ENCODE measurements at regions not wholly inside any gene's neighbourhood (a gene's known extent, or its start where the extent isn't known, plus 50 kb on each side); places are given as distances from the start of the nearest gene placed in this dataset.

DNA sequence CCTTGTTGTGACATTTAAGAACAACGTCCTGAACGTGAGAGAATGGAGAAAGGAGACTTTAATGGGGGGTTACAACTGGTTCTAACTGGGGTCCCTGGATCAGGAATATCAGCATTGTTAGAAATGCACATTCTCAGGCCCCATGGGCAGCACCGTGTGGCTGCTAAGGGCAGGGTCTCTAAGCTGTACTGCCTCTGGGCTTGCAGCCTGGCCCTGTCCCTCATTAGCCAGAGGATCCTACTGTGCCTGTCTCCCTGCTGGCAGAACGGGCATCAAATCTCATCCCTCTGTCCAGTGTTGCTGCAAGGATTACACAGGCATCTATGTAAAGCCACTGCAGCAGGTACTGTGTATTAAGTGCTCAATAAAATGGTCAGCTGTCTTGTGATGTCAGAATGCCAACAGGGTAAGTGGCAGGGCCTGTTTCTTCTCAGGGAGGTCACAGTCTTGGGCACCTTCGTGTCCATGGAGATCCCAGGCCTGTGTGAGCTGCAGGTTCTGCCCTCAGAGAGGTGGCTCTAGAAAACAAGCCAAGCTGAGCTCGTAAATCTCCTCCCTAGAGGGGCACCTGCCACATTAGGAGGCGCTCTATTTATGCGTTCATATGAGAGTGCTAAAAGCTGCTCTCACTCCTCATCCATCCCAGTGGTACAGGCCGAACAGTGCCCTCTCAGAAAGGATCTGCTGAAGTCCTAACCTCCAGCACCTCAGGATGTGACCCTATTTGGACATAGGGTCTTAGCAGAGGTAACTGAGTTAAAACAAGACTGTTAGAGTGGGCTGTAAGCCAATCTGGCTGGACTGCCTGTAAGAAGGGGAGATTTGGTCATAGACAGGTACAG is 210.5 kb downstream of the GADD45G start:
- DNase-seq = no peak

DNA sequence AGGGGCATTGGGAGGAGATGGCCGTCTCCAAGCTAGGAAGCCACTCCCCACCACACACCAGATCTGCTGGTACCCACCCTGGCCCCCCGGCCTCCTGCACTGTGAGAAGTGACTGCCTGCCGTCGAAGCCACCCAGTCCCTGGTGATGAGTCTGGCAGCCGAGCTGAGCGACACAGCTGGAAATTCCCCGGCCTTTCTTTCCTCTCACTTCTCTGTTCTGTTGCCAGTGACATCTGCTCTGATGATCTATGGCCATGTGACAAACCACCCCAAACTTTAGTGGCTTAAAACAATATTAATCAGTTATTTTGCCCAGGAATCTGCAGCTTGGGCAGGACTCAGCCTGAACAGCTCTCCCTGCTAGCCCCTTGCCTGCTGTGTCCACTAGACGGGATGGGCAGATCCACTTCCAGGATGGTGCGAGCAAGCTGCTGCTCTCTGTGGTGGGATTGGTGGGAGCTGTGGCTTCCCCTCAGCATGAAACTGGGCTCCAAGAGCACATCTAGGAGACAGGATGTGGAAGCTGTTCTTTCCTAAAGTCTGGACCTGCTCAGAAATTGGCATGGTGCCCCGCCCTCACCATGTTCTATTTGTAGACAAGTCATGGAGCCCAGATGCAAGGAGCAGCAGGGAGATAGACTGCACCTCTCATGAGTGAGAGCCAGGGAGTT is 211.2 kb downstream of the GADD45G start:
- no peak for DNase-seq

DNA sequence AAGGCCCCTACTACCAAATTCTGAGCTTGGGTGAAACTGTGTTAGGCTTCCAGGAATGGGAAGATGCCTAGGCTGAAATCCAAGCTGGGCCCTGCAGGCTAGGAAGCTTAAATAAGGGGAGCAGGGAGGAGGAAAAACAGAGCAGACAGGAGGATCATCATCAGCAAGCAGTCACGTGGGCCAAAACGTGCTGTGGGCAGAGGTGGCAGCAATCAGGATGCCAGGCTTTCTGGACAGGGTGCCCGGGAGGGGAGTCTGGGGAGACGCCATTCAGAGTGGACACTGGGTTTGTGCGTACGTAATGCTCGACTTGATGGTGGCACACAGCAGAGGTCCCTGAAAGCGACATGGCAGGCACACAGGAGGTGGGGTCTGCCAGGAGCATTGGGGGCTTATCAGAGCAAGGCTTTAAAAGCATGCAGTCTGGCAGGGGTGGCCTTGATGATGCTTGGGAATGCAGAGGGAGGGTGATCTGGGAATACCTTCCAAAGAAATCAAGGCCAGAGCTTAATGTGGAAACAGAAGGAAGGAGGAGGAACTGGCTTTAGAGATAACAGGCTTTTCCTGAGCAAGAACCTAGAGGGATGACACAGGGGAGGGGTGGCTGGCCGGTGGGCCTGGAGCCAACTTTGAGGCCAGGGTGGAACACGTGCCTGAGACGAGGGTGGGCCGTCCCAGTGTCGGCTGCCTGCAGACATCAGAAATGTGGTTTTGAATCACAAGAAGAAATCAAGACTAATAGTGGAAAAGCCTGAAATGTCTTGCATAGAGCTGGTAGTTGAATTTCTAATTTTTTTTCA is 212.5 kb downstream of the GADD45G start:
- DNase-seq = no peak

DNA sequence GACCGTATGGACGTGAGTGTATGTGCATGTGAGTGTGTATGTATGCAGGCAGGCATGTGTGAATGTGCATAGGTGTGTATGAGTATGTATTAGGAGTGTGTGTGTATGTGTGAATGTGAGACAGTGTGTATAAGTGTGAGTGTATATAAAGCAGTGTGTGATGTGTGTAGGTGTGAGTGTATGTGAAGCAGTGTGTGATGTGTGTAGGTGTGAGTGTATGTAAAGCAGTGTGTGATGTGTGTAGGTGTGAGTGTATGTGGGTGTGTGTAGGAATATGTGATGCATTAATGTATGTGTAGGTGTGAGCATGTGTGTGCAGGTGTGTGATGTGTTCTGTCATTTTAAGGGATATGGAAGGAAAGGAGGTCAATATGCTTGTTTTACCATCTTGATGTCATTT is 215.5 kb downstream of the GADD45G start:
- DNase-seq = no peak

DNA sequence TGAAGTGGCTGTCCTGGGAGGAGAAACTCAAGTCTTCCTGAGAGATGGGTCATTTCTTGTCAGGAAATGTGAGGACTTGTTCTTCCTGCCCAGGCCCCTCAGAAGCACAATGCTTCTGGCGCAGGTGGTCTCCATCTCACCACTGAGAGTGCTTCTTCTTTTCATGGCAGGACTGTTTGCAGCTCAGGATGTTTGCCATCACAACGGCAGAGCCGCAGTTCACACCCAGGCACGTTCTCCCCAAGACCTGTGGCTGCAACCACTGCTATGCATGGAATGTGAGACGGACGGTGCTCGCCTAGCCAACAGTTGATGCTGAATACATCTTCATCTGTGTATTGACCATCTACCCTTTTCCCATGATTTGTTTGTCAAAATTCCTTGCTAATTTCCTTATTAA is 216.3 kb downstream of the GADD45G start:
- no peak for DNase-seq

DNA sequence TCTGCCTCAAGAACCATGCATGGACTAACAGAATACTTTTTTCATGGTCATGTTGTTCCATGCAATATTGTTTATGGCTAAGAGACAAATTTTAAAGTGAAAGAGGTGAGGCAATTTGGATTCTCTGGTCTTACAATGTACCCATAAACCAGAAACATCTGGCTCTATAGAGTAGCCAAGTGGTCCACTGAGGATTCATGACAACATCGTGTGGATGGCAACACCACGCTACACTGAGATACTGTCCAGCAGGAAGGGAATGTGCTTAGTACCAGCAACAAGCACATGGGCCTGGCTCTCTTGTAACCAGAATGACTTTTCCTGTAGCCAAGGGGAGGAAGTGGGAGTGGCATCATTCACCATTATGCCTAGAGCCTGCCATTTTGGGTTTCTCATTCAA is 218.2 kb downstream of the GADD45G start:
- DNase-seq = no peak

DNA sequence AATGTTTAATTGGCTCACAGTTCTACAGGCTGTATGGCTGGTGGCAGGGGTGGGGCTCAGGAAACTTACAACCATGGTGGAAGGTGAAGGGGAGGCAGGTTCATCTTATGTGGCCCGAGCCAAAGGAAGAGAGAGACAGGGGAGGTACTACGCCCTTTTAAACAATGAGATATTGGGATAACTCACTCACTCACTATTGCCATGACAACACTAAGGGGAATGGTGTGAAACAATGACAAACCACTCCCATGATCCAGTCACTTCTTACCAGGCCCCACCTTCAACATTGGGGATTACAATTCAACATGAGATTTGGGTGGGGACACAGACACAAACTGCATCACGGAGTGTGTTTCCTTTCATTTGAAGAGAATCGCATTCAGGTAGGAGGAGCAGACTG is 220.9 kb downstream of the GADD45G start:
- DNase-seq = no peak

DNA sequence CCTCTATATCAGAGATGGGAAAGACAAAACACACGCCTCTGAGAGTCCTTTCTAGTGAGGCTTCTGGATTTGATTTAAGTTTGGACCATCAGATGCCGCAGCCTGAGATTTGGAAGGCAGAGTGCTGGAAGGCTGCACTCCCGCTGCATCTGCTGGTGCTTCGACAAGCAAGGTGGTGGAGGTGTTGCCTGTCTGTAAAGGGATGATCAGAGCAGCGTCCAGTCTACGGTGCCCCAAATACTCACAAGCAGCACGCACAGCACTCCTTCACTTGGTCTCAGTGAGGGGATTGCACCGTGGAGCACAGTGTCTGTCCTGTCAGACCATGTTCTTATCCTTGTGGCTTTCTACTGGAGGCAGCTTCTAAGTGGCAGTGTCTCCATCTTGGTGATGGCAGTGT is 221.4 kb downstream of the GADD45G start:
- DNase-seq = no peak

DNA sequence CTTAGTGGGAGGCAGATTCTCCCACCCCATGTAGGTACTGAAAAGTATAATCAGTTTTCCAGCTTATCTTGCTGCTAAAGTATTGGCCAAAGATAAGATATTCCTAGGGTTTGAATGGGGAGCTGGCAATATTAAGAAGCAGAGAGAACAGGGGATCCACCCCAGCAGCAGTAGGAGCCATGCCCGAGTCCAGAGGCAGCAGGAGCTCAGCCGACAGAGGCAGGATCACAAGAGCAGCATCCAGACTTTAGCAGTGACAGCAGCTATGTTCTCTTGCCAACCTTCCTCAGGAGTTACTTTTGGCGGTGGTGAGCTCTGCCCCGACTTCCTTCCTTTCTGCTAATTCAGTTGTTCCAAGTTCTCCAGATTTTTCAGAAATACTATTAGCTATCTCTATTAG is 224.5 kb downstream of the GADD45G start:
- DNase-seq = no peak

DNA sequence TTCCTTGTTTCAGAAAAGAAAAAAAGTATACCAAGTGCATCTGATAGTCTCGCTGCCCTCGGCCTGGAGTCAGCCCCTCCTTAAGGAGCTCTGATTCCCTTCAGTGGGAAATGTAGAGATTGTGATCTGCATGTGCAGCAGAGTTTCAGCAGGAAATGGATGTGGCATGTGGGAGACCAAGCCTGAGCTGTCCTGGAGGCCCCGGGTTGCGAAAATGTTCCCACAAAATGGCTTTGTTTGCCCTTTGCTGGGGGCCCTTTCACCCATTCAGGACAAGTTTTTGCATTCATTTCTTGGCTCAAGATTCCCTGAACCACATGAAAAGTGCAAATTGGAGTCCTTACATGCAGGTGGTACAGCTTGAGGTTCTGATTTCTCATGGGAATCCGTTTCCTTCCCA is 230.9 kb downstream of the GADD45G start:
- DNase-seq = no peak

DNA sequence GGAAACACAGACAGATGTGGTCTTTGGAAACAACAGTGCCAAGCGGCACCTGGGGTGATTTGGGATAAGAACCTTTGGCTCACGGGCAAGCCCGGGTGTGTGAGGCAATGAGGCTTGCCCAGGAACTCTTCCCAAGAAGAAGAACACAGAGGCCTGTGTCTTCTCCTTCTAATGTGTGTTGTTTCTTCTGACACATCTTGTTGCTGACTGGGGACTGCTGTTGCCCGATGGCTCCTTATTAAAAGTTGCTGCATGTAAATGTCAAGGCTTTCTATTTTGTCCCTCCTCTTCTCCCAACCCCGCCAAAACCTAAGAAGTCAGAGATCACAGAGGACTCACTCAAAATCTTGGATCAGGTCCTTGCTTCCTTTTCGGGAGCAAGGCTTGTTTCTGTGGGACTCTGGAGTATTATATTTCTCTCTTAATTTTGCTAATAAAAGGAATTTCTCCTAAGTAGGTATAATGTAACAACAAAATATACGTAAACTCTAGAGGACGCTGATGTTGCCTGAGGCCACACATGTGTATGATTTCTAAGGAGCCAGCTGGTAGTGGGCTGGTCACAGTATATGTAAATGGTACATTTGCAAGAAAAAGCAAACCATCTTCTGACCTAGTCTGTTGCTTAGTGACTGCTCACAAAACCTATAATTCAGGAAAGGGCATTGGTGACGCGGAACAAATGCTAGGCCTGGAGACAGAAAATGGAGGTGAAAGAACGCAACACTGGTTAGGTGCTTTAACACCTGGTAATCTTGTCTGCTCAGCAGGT is 232.5 kb downstream of the GADD45G start:
- DNase-seq = no peak

DNA sequence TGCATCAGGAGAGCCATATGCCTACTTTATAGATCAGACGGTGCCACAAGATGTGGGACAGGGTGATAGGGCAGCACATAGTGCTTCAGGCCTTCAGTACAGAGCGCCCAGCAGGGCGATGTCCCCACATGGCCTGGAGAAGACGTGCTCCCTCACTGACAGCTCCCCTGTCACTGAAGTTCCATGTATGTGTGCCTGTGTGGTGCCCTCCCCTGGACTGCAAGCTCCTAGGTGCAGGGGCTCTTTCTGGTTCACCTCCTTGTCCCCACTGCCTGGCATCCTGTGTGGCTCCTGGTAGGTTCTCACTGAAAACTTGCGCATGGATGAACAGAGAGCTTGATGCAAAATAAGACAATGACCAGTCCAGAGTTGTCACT is 233.1 kb downstream of the GADD45G start:
- no peak for DNase-seq

DNA sequence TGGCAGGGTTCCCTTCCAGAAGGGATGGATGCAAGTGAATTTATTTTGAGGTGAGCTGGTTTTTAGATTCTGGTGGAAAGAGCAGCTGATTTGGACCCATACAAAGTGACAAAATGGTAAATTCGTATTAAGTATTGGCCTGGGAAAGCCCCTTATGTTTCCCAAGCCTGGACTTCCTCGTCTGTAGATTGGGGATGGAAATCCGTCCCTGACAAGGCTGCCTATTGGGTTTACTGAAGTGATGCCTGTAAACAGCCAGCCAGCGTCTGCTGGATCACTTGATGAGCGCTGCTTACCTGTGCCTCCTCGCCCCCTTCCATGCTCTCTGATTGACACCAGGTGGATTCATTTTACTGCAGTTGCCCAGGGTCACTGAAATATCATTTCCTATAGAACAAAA is 233.8 kb downstream of the GADD45G start:
- DNase-seq = no peak

DNA sequence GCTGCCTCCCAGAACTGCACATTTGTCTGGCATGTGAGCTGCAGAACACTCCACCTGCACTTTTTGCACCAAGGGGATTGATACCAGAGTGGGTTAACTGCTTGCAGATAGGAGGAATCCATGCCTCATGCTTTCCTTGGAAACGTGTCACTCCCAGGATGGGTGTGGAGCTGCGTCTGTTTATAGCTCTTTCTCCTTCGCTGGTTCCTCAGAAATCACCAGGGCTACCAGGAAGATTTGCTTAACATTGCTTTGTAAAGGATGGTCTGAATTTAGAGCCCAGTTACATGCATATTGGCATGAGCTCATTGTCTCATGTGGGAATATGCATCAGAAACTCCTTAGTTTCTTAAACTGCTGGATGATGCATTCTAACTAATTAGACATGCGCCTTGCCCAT is 234.6 kb downstream of the GADD45G start:
- DNase-seq = no peak

DNA sequence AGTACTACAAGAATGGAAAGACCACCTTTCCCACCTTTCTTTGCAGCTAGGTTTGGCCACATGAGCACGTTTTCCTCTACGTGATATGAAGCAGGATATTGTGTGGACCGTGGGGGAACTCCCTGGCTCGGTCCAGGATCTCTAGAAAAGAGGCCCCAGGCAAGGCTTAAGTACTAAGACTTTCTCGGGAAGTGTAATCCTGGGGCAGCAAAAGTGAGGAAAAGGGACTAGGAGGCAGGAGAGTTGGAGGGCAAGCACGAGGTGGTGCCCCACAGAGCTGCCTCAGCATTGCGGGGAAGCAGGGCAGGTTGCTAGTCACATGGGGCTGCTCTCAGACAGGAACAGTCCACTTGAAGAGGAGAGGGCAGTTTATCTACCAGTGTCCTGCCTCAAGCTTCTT is 235.1 kb downstream of the GADD45G start:
- DNase-seq = no peak

DNA sequence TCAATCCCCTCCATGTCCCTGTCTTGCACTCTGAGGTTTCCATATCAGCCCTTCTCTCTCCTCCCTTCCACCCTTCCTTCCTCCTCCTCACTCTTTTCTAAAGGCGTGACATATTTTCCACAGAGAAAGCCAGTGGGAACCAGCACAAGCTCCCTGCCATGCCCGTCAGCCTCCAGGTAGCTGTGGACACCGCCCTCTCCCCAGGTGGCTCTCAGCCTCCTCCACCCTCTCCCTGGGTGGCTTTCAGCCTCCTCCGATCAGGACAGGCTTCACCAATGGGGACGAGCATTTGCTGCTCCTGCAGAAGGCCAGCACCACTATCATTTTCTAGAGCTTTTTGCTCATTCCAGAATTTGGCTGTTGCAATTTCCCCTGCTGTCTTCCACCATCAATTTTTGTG is 236.6 kb downstream of the GADD45G start:
- no peak for DNase-seq

DNA sequence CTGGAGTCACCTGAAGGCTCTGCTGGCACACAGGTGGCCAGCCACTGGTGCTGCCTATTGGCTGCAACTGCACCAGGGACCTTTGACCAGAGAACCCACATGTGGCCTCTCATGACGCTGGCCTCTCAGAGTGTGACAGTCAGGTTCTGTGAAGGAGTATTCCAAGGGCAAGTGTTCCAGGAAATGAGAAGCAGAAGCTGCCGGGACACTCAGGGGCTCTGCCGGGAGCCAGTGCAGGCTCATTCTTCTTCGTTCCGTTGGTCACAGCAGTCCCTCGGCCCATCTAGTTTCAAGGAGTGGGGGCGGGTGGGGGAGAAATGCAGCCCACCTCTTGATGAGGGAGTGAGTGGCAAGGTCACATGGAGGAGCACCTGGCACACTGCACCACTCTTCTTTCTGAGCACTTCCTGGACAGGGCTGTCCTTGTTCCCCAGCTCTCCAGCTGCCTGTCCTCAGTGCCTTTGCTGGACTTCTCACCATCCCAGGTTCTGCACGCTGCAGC is 237.5 kb downstream of the GADD45G start:
- peak; percentile 72 for DNase-seq

DNA sequence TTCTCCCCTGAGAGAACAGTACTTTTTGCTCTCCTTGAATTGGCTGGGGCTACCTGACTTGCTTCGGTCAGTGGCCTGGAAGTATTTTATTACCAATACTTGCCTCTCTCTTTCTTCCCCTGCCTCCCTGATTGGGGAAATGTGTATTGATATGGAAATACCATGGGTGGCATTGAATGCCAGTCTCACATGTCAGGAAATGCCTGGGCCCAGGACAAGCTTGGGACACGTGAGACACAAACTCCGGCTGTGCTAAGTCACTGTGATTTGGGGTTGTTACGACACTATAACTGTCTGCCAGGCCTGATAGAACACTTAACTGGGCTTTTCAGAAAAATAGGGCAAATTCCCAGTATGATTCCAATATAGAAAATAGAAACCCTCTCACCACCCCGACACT is 238.3 kb downstream of the GADD45G start:
- no peak for DNase-seq

DNA sequence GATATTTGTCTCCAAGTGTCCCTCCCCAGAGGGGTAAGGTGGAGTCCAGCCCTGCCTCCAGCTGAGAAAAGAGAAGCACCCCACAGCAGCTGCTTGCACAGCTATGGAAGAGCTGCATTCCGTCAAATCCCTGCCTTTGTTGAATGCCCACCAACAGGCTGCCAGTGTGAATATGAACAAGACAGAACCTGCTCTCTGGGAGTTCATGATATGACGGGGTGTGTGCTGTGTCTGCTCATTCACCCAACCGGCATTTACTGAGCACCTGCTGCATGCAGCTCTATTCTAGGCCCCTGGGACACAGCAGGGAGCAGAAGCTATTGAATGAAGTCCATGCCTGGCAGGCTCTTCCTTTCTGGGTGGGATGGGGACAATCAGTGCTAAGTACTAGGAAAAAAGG is 238.8 kb downstream of the GADD45G start:
- no peak for DNase-seq

DNA sequence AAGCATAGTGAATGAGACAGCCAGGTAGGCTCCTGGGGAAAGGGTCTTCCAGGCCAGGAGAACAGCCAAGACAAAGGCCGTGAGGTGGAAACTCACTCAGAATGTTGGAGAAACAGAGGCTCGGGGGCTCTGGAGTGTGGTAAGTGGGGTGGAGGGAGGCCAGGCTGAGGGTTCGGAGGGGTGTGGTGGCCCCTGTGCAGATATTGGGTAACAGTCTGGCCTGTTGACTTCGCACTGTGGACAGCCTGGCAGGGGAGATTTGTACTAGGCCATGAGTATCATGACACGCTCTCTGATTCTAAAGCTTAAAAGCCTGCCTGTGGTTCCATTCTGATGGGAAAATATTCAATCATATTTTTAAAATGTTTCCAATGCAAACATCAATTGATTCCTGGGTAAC is 239.3 kb downstream of the GADD45G start:
- no peak for DNase-seq

DNA sequence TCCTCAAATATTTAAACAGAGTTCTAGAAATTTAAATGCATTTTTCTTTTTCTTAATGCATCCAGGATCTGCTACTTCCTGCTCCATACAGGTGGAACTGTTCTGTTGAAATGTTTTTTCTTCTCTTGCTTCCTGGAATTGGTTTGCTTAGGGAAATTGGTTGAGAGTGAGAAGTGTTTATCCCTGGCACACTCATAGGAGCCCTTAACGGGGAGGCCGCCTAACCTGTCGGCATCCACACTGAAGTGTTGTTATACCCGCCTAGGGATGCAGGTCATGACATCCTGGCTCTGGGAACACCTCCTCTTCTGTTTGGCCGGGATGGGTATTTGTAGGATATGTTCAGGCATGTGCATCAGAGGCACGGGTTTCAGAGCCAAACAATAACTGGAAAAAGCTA is 239.7 kb downstream of the GADD45G start:
- peak; percentile 93 for DNase-seq

DNA sequence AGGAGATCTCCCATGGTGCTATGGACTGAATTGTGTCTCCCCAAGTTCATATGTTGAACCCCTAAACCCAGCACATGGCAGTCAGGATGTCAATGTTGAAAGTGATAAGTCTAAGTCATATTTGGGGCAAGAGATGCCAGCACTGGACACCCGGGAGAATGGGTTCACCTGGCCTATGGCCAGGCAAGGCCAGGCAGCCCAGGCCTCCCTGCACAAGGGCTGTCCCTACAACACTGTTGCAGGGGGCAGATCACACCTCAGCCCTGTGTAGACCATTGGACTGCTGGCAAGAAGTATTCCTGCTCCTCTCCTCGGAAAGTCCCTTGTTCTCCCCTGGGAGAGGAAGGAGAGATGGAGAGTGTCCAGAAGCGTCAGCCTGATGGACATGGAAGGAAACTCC is 240.5 kb downstream of the GADD45G start:
- no peak for DNase-seq

DNA sequence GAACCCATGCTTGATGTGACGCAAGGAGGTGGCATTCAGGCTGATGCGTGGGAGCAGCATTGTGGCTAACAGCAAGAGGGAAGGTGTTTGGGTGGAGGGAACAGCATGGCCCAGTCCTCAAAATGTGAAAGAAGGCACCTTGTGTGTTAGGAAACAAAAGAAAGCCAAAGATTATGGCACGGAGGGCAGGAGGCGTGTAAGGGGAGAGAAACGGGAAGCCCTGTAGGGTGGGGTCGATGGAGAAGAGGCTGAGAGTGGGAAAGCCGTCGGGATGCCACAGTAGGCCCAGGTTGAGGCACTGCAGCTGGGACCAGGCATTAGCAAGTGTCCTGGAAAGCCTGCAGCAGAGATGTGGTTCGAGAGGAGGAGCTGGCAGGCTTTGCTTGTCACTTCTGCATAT is 241.1 kb downstream of the GADD45G start:
- no peak for DNase-seq

Data from NCI-H2029 (cell line).